Astrocyte (in vitro differentiated cells and primary cell): ENCODE measurements at regions not wholly inside any gene's neighbourhood (a gene's known extent, or its start where the extent isn't known, plus 50 kb on each side); places are given as distances from the start of the nearest gene placed in this dataset.

ENCODE experiments used
- EZH2 ChIP-seq: IDR thresholded peaks from 2 replicates; pipeline ENCODE4 v1.6.1; 2012; ENCODE audit warnings: mild to moderate bottlenecking, low read length, inconsistent platforms; ENCODE audit not compliant: insufficient read depth
- TF ChIP-seq, protein P1 (sequence below): IDR thresholded peaks from 2 replicates; pipeline ENCODE4 v1.5.1; 2011; ENCODE audit warnings: low read depth, mild to moderate bottlenecking, inconsistent platforms, low read length, moderate library complexity; ENCODE audit not compliant: insufficient read depth

DNA sequence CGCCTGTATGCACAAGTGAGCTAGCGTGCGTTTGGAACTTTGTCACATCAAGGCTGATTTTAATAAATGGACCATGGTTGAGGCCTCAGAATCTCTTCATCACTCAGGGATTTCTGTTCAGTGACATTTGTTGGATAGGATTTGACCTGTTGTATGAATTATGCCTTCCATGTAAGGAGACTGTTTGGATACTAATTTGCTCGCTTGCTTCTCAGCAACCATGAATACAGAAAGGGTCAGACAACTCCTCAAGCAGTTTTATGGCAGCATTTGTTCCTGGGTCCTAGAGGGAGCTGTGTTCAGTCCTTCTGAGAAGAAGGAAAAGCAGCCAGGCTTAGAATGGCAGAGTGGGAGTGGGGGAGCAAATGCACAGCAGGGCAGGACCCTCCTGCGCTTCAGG, 269.7 kb upstream of the LCORL start:
- TF ChIP-seq, protein P1, sequence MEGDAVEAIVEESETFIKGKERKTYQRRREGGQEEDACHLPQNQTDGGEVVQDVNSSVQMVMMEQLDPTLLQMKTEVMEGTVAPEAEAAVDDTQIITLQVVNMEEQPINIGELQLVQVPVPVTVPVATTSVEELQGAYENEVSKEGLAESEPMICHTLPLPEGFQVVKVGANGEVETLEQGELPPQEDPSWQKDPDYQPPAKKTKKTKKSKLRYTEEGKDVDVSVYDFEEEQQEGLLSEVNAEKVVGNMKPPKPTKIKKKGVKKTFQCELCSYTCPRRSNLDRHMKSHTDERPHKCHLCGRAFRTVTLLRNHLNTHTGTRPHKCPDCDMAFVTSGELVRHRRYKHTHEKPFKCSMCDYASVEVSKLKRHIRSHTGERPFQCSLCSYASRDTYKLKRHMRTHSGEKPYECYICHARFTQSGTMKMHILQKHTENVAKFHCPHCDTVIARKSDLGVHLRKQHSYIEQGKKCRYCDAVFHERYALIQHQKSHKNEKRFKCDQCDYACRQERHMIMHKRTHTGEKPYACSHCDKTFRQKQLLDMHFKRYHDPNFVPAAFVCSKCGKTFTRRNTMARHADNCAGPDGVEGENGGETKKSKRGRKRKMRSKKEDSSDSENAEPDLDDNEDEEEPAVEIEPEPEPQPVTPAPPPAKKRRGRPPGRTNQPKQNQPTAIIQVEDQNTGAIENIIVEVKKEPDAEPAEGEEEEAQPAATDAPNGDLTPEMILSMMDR: no peak
- no peak for TF ChIP-seq EZH2
